Breast epithelium (tissue), 4 donors: ENCODE measurements at regions not wholly inside any gene's neighbourhood (a gene's known extent, or its start where the extent isn't known, plus 50 kb on each side); places are given as distances from the start of the nearest gene placed in this dataset.

ENCODE experiments used
- DNase-seq, 2 donors: peaks; one replicate each; pipeline ENCODE4 v3.0.0-alpha.2; 2019; ENCODE audit warnings: low spot score in 2 of 2
- H3K27ac ChIP-seq, 2 donors: fragments of 200-600 bp; sonication (generic) in 1 of 2; one replicate each; pipeline ENCODE4 v1.5.1; 2016 to 2019; ENCODE audit warnings: mild to moderate bottlenecking in 1 of 2
- H3K27me3 ChIP-seq, 2 donors: fragments of 200-600 bp; sonication (generic) in 1 of 2; one replicate each; pipeline versions ENCODE4 v1.5.1 to v1.6.0; 2017 to 2019; ENCODE audit warnings: control low read depth in 1 of 2, mild to moderate bottlenecking in 1 of 2
- H3K36me3 ChIP-seq: fragments of 200-600 bp; one replicate; pipeline ENCODE4 v1.5.1; 2019
- H3K4me1 ChIP-seq, 2 donors: fragments of 200-600 bp; sonication (generic); one replicate each; pipeline ENCODE4 v1.5.1; 2016 to 2019; ENCODE audit warnings: control low read depth in 1 of 2
- H3K4me3 ChIP-seq, 3 donors: fragments of 200-600 bp; sonication (generic); 1 replicate in 2 of 3; 2 replicates in 1 of 3; pipeline ENCODE4 v1.5.1; 2016 to 2019; ENCODE audit warnings: mild to moderate bottlenecking in 3 of 3, moderate library complexity in 2 of 3
- H3K9me3 ChIP-seq, 2 donors: fragments of 200-600 bp; sonication (generic) in 1 of 2; one replicate each; pipeline ENCODE4 v1.5.1; 2016 to 2019; ENCODE audit warnings: control low read depth in 1 of 2
- CTCF ChIP-seq, 3 donors: fragments of 450-650 bp; IDR thresholded peaks; one replicate each; pipeline ENCODE4 v1.5.1; 2016 to 2017; ENCODE audit warnings: antibody characterized with exemption in 3 of 3, mild to moderate bottlenecking in 3 of 3, moderate library complexity in 3 of 3
- POLR2A ChIP-seq: fragments of 450-650 bp; IDR thresholded peaks from one replicate; pipeline ENCODE4 v1.6.1; 2016; ENCODE audit warnings: antibody characterized with exemption, mild to moderate bottlenecking, moderate library complexity
- POLR2AphosphoS5 ChIP-seq, 3 donors: sonication (generic); formaldehyde crosslinking; IDR thresholded peaks; one replicate each; pipeline ENCODE4 v1.6.1; 2017; ENCODE audit warnings: antibody characterized with exemption in 3 of 3
- intact Hi-C: fragments of 100-400 bp; cut with DNase I; formaldehyde crosslinking; loops from one replicate; pipeline ENCODE4 v1.15.1; 2023; ENCODE audit warnings: low total_unique reads

- Histone ChIP-seq H3K27ac (no peak overlapping the region), H3K27me3 (no peaks in the 10 kb centered on the region), H3K4me1 (no peaks in the 10 kb centered on the region), H3K4me3 (no peak overlapping the region), H3K36me3 (no peaks in the 10 kb centered on the region), H3K9me3 (no peaks in the 10 kb centered on the region)
- intact Hi-C loops: no loop called here
- TF ChIP-seq CTCF (IDR thresholded peaks at IDR 0.05) (no peak), POLR2A (no peak), POLR2AphosphoS5 (IDR thresholded peaks at IDR 0.05) (no peak)
- DNase-seq: no peak
Measured at GRCh38 chr9:108213511-108213910, 642.3 kb downstream of the ACTL7B start.

- H3K27ac ChIP-seq: no peak overlapping the region
- no peak overlapping the region for H3K4me3 ChIP-seq
- no peak for DNase-seq
- intact Hi-C loops: no loop called here
- TF ChIP-seq POLR2A: no peak
- H3K4me1 ChIP-seq: no peaks in the 10 kb centered on the region
- no peaks in the 10 kb centered on the region for H3K9me3 ChIP-seq
- H3K27me3 ChIP-seq: no peaks in the 10 kb centered on the region
- H3K36me3 ChIP-seq: no peaks in the 10 kb centered on the region
Measured at GRCh38 chr9:108212184-108212583, 643.6 kb downstream of the ACTL7B start.

- TF ChIP-seq POLR2A: no peak
- TF ChIP-seq POLR2AphosphoS5 (IDR thresholded peaks at IDR 0.05): no peak
- no peak for TF ChIP-seq CTCF (IDR thresholded peaks at IDR 0.05)
- H3K9me3 ChIP-seq: no peaks in the 10 kb centered on the region
- intact Hi-C loops: no loop called here
- H3K4me3 ChIP-seq: no peak overlapping the region
- H3K4me1 ChIP-seq: no peaks in the 10 kb centered on the region
- H3K27ac ChIP-seq: no peak overlapping the region
- H3K27me3 ChIP-seq: no peaks in the 10 kb centered on the region
- no peaks in the 10 kb centered on the region for H3K36me3 ChIP-seq
- DNase-seq: no peak
Measured at GRCh38 chr9:108211411-108211955, 644.3 kb downstream of the ACTL7B start.

- Histone ChIP-seq H3K27ac (no peak overlapping the region), H3K4me3 (no peak overlapping the region), H3K27me3 (no peaks in the 10 kb centered on the region), H3K36me3 (no peaks in the 10 kb centered on the region), H3K4me1 (no peaks in the 10 kb centered on the region), H3K9me3 (no peaks in the 10 kb centered on the region)
- intact Hi-C loops: no loop called here
- TF ChIP-seq POLR2AphosphoS5 (IDR thresholded peaks at IDR 0.05) (no peak), POLR2A (no peak), CTCF (IDR thresholded peaks at IDR 0.05) (no peak)
- no peak for DNase-seq
Measured at GRCh38 chr9:108209132-108209685, 646.6 kb downstream of the ACTL7B start.

GRCh38 chr9:108207561-108208165 is 648.1 kb downstream of the ACTL7B start:
- DNase-seq: no peak
- Histone ChIP-seq H3K9me3 (peaks cover 0 to 4% of the 10 kb centered on the region in 2 donors), H3K36me3 (no peaks in the 10 kb centered on the region), H3K27me3 (no peaks in the 10 kb centered on the region), H3K4me1 (no peaks in the 10 kb centered on the region), H3K4me3 (no peak overlapping the region), H3K27ac (peak overlapping the region in 1 of 2 donors; percentile 8)
- TF ChIP-seq POLR2A (no peak), CTCF (IDR thresholded peaks at IDR 0.05) (no peak), POLR2AphosphoS5 (IDR thresholded peaks at IDR 0.05) (no peak)
- intact Hi-C loops: no loop called here
